Skeletal muscle satellite cell (primary cell): ENCODE measurements at regions not wholly inside any gene's neighbourhood (a gene's known extent, or its start where the extent isn't known, plus 50 kb on each side); places are given as distances from the start of the nearest gene placed in this dataset.

Experiments used
- H3K27me3 ChIP-seq: 2 replicates; pipeline ENCODE4 v1.7.0; 2013; ENCODE audit warnings: low read length; ENCODE audit not compliant: control insufficient read depth, insufficient read depth
- H3K36me3 ChIP-seq: 2 replicates; pipeline ENCODE4 v1.7.0; 2013; ENCODE audit warnings: mild to moderate bottlenecking, control low read depth, low read length; ENCODE audit not compliant: insufficient read depth
- H3K4me1 ChIP-seq: 2 replicates; pipeline ENCODE4 v1.7.0; 2013; ENCODE audit warnings: low read length; ENCODE audit not compliant: control insufficient read depth, insufficient read depth
- H3K4me2 ChIP-seq: 2 replicates; pipeline ENCODE4 v1.7.0; 2013; ENCODE audit warnings: mild to moderate bottlenecking, low read length
- H3K4me3 ChIP-seq: 2 replicates; pipeline ENCODE4 v1.7.0; 2013; ENCODE audit warnings: low read length
- H3K9ac ChIP-seq: 2 replicates; pipeline ENCODE4 v1.7.0; 2013; ENCODE audit warnings: mild to moderate bottlenecking, low read depth, low read length, moderate library complexity
- H3K9me3 ChIP-seq: replicated peaks from 2 replicates; pipeline ENCODE4 v1.7.0; 2013; ENCODE audit warnings: mild to moderate bottlenecking, control low read depth, low read length

DNA sequence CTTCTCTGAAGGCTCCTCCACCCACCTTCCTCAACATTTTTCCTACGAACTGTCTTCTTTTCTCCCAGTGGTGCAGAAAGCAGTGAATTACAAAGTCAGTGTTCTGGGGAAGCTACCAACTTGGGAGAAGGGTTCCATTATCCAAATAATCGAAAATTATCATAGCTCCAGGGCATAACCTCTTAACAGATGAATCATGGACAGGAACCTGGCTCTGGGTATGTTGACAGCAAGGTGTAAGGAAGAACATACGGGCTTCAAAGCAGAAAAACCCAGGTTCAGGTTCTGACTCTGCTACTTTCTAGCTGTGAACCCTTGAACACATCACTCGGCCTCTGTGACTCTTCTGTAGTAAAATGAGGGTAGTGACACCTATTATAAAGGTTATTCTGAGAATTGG is 351.3 kb downstream of the ENC1 start:
- no peak overlapping the region for H3K4me3 ChIP-seq
- no peaks in the 10 kb centered on the region for H3K36me3 ChIP-seq
- H3K9me3 ChIP-seq, result no peaks in the 10 kb centered on the region

DNA sequence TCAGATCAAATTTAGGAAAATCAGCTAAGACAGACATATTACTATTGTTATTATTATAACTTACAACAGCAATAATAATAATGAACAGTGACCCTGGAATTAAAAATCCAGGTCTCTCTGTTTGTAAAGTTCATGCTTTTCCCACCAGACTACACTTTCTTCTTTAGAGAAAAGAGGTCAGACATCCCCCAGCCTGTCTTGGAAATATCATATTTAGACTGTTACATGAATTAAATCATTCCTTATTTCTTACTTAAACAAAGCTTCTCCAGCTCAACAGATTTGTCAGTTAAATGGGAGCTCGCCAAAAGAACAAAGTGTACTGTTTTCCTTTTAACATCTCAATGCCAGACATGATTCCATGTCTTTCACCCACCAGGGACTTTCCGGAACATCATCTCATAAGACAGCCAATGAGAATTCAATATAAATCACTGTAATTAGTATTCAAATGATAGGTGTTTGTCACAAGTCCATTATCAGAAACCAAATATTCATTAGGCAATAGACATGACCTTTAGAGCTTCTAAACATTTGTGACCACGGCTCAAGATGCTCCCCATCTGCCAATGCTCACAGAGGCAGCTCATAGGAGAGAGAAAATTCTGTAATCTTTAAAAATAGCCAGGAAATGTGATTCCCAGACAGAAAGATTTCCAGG is 351.9 kb downstream of the ENC1 start:
- Histone ChIP-seq H3K36me3 (no peaks in the 10 kb centered on the region), H3K9ac (no peak overlapping the region), H3K4me2 (peak overlapping the region; percentile 35), H3K9me3 (no peaks in the 10 kb centered on the region), H3K4me3 (no peak overlapping the region), H3K27me3 (no peaks in the 10 kb centered on the region), H3K4me1 (peaks cover 19% of the 10 kb centered on the region)

More for the DNA sequence above, 351.3 kb downstream of the ENC1 start:
- Histone ChIP-seq H3K27me3 (no peaks in the 10 kb centered on the region), H3K4me2 (no peak overlapping the region), H3K9ac (no peak overlapping the region), H3K4me1 (peaks cover 19% of the 10 kb centered on the region)

DNA sequence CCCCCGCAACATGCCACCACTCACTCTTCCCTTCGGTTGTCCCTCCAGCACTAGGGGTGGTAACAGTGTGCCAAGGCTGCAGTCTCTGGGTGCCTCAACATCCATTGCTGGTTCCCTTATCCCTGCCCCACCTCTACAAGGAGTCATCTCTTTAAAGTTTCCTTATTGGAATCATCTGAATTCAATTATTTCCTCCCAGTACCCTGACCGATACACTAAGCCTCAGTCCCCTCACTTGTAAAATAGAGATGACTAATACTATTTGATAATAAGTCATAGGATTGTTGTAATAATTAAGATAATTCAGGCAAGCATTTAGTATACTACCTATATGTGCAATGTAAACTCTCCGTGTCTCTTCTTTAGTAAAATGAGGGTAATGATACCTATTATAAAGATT is 352.5 kb downstream of the ENC1 start:
- H3K4me1 ChIP-seq, result peaks cover 19% of the 10 kb centered on the region
- no peaks in the 10 kb centered on the region for H3K27me3 ChIP-seq
- no peak overlapping the region for H3K4me3 ChIP-seq

DNA sequence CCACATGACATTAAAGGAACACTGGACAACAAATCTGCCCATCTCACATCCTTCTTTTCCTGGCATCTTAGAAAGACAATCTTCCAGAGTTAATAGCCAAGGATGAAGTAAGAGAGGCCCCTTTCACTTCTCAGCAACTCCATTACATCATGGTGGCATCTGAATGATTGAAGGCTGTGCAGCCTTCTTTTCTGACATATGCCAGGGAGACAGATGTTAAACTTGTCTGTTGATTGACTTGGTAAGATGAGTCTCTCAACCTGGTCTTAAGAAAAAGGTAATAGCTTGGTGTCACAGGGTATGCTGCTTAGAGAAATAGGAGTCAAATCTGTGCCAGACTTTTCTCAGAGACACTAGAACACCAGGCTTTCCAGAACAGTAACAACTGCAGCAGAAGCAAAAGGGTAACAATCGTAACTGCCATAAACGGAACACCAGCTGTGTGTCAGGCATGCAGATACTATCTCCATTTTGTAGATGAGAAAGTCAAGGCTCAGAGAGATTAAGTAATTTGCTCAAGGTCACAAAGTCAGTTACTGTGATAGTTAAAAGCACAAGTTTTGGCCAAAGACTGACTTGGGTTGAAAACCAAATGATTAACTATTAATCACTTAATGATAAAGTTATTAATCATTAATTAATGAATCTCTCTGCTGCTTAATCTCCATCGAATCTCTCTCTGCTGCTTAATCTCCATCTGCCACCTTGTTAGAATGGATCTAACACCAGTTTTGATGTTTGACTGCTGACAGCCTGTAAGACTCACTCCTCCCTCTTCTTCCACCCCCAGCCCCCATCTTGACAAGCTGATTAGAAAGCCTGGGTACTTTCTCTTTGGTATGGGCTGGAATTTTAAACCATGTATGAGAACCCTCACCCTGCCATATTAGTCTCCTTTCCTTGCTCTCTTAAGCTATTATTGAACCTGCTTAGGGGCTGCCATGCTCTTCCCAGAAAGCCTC is 353.5 kb downstream of the ENC1 start:
- H3K27me3 ChIP-seq, result no peaks in the 10 kb centered on the region
- no peak overlapping the region for H3K4me2 ChIP-seq
- peaks cover 19% of the 10 kb centered on the region for H3K4me1 ChIP-seq
- H3K9me3 ChIP-seq, result no peaks in the 10 kb centered on the region
- no peak overlapping the region for H3K9ac ChIP-seq
- H3K4me3 ChIP-seq, result no peak overlapping the region
- no peaks in the 10 kb centered on the region for H3K36me3 ChIP-seq

More for the DNA sequence above, 352.5 kb downstream of the ENC1 start:
- no peaks in the 10 kb centered on the region for H3K9me3 ChIP-seq
- H3K4me2 ChIP-seq, result peak overlapping the region; percentile 35
- no peaks in the 10 kb centered on the region for H3K36me3 ChIP-seq
- no peak overlapping the region for H3K9ac ChIP-seq

DNA sequence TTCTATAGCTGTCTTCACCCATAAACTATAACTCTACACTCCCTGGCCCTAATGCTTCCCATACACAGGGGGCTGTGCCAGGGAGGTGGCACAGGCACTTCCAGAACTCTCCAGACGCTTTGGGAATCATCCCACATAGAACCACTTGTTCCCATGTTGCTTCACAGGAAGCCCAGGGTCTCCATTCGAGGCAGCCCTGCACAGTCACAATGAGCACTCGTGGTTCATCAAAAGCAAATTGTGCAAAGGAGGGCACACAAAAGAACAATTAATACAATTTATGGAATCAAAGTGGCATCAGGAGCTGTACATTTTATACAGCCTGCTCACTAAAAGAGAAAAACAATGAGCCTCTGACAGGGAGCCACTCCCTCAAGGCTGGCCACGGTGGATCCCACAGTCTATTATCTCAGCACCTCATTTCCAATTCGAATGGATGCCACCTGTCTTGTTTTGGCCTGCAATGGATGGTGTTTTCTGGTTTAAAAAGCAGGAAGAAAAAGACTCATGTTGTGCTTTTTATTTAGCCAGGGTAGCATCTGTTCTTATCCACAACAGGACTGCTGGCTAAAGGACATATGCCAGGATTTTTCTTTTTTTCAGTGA is 354.8 kb downstream of the ENC1 start:
- H3K4me3 ChIP-seq, result no peak overlapping the region
- H3K27me3 ChIP-seq, result no peaks in the 10 kb centered on the region
- H3K9ac ChIP-seq, result no peak overlapping the region
- H3K4me1 ChIP-seq, result peaks cover 19% of the 10 kb centered on the region
- H3K4me2 ChIP-seq, result no peak overlapping the region
- H3K9me3 ChIP-seq, result no peaks in the 10 kb centered on the region
- no peaks in the 10 kb centered on the region for H3K36me3 ChIP-seq

DNA sequence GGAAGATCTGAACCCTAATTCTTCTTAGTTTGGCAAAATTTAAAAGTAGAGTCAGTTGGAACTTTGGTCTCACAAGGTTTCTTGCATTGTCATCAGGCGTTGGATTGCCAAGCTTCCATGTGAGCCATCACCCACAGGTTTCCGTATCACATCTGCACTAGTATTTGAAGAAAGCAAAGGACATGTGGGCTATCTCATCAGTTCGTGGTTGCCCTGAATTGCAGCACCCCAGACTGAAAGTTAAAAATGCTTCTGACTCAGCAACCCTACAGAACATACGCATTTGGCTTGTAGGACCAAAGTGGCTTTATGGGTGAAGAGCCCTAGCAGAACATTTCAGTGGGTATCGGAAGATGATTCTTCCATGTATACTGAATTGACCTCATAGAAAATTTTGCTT is 358.0 kb downstream of the ENC1 start:
- Histone ChIP-seq H3K4me3 (no peak overlapping the region), H3K9ac (no peak overlapping the region), H3K36me3 (no peaks in the 10 kb centered on the region), H3K9me3 (no peaks in the 10 kb centered on the region), H3K27me3 (no peaks in the 10 kb centered on the region), H3K4me2 (no peak overlapping the region), H3K4me1 (no peaks in the 10 kb centered on the region)

DNA sequence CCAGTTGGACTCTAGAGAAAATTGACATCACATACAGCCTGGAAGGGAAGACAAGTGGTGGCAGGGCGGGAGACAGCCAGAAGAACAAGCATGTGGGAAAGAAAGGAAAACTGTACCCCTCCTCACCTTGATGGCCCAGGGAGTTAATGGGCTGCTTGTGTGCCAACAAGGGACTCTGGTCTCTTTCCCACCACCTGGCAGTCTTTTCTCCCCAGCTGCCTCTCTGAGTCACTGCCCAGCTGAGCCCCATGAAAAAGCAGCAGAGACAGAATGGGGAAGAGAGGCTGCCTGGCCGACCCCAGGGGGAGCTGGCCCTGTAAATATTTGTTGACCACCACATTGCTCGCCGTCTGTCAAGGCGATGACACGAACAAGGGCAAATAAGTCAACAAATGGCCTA is 359.4 kb downstream of the ENC1 start:
- no peaks in the 10 kb centered on the region for H3K4me1 ChIP-seq
- no peaks in the 10 kb centered on the region for H3K36me3 ChIP-seq
- no peaks in the 10 kb centered on the region for H3K27me3 ChIP-seq
- H3K9me3 ChIP-seq, result no peaks in the 10 kb centered on the region
- H3K4me3 ChIP-seq, result no peak overlapping the region
- no peak overlapping the region for H3K4me2 ChIP-seq
- H3K9ac ChIP-seq, result no peak overlapping the region

DNA sequence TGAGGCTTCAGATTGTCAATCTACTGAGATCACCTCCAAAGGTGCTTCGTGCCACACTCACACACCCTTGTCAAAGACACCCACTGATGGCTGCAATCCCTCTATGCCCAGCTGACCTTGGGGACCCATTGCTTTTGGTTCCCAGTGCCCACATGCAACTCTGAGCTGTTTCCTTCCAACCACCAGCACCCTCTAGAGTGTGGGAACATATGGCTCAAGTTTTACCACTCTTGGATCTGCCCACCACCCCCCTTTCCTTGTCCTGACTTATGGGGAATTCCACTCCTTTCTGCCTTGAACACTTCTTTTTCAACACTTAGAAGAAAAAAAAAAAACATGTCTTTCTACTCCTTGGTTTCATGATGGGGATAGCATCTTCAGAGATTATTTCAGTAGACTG is 360.2 kb downstream of the ENC1 start:
- no peaks in the 10 kb centered on the region for H3K27me3 ChIP-seq
- no peaks in the 10 kb centered on the region for H3K4me1 ChIP-seq
- H3K4me2 ChIP-seq, result no peak overlapping the region
- no peaks in the 10 kb centered on the region for H3K9me3 ChIP-seq
- no peak overlapping the region for H3K4me3 ChIP-seq
- no peaks in the 10 kb centered on the region for H3K36me3 ChIP-seq
- no peak overlapping the region for H3K9ac ChIP-seq

DNA sequence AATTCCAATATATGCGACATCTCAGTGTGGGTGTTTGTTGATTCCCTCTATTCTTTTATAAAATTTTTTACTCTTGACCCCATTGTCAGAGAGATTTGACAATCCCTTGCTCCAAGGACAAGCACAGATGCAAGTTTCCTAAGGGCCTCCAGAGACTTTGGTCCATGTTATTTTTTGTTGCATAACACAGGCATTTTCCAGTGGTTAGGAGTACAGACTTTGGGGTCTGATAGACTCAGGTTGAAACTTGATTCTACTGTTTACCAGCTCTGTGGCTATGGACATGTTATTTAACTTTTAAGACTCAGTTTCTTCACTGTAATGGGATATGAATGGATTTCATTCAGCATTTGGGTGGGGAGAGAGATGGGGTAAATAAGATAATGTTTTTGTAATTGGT is 361.3 kb downstream of the ENC1 start:
- Histone ChIP-seq H3K36me3 (no peaks in the 10 kb centered on the region), H3K9ac (no peak overlapping the region), H3K4me2 (no peak overlapping the region), H3K9me3 (no peaks in the 10 kb centered on the region), H3K4me3 (no peak overlapping the region), H3K27me3 (no peaks in the 10 kb centered on the region), H3K4me1 (no peaks in the 10 kb centered on the region)

DNA sequence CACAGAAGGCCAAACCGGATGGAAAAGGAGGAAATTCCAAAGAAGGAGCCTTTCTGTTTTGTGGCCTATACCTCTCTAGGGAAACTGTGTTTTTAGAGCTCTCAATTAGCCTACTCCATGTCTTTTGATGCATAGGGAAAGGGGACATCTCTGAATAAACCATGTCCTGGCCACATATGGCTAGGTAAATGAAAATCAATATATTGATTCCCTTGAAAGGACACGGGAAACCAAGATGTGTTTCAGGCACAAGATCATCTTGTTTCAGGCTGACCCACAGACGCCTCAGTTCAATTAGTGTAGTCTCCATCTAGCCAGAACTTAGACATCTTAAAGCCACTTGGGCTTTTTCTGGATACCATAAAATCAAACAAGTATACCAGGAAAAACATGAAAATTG is 363.1 kb downstream of the ENC1 start:
- Histone ChIP-seq H3K36me3 (no peaks in the 10 kb centered on the region), H3K9ac (no peak overlapping the region), H3K4me2 (no peak overlapping the region), H3K9me3 (no peaks in the 10 kb centered on the region), H3K4me1 (peaks cover 1% of the 10 kb centered on the region), H3K4me3 (no peak overlapping the region), H3K27me3 (no peaks in the 10 kb centered on the region)

DNA sequence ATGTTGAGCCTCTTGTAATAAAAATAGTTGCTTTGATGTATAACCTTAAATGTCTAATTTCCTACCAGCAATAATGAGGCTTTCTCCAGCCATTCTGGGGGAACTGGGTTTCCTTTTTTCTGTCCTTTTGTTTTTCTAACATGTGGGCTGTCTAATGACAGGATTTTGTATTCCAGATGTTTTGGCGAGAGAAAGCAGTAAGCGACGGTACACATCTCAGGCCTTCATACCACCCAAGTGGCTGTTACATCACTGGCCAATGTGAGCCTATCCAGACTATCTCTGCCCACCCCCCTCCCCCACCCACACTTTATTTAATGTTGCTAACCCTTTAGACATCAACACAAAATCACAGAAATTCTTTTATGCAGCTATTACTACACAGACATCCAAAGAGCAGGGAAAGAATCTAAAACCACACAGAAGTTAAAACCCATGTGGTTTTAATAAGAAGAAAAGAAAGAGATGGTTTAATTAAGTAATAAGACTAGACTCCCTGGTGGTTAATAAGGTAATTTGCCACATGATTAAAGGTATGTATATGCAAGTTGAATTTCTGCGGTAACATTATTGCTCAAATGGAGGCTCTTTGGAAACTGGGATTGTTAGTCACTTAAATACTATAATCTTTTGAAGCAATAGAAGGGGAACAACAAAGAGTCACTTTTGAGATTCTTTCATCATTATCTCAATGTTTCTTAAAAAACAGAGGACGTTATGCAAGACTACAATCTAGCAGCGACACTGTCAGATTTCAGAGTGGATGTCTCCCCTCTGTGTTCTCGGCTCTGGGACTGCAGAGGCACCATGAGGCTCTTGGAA is 365.1 kb downstream of the ENC1 start:
- H3K9ac ChIP-seq, result no peak overlapping the region
- H3K4me2 ChIP-seq, result no peak overlapping the region
- H3K4me1 ChIP-seq, result peaks cover 4% of the 10 kb centered on the region
- no peaks in the 10 kb centered on the region for H3K27me3 ChIP-seq
- H3K9me3 ChIP-seq, result no peaks in the 10 kb centered on the region
- no peak overlapping the region for H3K4me3 ChIP-seq
- H3K36me3 ChIP-seq, result no peaks in the 10 kb centered on the region
